GM21619 (cell line): ENCODE measurements at regions not wholly inside any gene's neighbourhood (a gene's known extent, or its start where the extent isn't known, plus 50 kb on each side); places are given as distances from the start of the nearest gene placed in this dataset.

Source experiments
- ATAC-seq: cut with Tn5 transposase; IDR thresholded peaks from one replicate; pipeline ENCODE4 v1.9.1; 2021; ENCODE audit not compliant: unreplicated experiment

DNA sequence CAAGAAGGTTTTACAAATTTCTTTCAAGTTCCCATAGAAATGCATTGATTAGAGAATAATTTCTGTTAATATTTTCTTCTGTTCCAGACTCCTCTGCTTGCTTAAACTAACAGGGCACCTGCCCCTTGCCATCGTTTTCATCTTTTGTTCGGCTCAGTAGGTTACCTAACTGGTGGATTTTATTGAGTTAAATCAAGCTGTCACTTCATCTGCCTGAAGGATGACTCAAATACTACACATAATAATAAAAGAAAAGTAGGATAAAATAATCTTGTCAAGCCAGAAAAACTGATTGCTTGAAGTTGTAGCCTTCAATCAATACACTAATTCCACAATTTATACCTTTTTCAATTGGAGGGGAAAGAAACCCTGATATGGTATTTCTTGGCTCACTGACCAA, 234.0 kb downstream of the NR4A2 start:
- ATAC-seq: no peak

DNA sequence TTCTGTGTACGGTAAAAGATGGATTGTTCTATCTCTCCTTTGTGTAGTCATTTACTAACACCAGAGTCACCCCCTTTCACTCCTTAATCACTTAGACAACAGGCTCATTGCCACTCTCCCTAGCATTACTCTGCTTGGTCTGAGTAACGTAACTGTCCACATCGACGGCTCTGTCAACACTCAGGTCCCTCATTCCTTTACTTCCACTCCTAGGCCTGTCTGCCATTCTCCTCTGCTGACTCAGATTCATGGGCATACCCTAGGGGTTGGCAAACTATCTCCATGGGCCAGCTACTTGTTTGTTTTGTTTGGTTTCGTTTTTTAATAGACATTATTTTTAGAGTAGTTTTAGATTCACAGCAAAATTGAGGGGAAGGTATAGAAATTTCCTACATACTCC, 243.9 kb downstream of the NR4A2 start:
- no peak for ATAC-seq

DNA sequence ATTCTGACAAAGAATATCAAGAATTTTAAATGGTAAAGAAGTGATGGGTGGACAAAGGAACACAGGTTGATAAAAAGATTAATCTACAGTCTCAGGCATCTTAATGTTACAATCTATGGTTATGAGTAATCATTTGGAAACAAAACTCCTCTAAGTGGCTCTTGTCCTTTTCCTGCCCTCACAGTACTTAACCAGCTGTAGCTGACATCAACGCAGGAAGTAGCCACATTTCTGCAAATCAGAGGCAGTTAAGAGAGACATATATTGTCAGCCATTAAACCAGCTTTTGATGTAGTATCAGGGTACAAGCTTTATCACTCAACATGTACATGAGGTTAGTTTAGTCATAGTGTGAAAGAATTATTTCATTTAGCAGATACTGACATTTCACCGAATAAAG, 244.6 kb downstream of the NR4A2 start:
- ATAC-seq: no peak

DNA sequence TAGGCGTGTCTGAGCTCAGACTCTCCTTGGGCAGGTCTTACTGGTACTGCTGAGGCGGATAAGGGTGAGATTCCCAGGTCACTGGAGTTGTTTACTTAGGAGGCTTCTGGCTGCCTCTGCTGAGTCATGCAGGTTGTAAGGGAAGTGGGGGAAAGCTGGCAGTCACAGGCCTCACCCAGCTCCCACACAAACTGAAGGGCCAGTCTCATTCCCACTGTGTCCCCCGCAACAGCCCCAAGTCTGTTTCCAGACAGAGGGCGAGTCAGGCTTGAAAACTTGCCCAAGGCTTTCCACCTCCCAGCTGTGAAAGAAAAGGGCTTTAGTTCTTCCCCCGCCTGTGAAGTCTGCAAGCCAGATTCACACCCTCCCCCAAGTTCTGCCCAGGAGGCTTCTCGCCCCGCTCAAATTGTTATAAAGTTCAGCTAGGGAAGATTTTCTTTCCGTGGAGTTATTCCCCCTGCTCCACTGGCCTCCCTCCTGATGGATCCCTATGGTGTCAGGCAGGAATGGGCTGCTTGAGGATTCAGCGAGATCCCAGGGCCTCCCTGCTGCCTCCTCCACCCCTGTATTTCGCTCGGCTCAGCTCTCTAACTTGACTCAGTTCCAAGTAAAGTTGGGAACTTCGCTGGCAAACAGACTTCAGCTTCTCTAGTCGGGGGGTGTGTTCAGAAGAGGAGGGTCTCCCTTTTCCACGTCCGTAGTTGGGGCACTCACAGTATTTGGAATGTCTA, 248.6 kb downstream of the NR4A2 start:
- ATAC-seq: no peak

DNA sequence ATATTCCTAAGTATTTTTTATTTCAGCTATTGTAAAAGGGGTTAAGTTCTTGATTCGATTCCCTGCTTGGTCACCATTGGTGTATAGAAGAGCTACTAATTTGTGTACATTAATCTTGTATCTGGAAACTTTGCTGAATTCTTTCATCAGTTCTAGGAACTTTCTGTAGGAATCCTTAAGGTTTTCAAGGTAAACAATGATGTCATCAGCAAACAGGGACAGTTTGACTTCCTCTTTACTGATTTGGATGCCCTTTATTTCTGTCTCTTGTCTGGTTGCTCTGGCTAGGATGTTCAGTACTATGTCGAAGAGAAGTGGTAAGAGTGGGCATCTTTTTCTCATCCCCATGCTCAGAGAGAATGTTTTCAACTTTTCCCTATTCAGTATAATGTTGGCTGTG, 252.7 kb downstream of the NR4A2 start:
- ATAC-seq: no peak

DNA sequence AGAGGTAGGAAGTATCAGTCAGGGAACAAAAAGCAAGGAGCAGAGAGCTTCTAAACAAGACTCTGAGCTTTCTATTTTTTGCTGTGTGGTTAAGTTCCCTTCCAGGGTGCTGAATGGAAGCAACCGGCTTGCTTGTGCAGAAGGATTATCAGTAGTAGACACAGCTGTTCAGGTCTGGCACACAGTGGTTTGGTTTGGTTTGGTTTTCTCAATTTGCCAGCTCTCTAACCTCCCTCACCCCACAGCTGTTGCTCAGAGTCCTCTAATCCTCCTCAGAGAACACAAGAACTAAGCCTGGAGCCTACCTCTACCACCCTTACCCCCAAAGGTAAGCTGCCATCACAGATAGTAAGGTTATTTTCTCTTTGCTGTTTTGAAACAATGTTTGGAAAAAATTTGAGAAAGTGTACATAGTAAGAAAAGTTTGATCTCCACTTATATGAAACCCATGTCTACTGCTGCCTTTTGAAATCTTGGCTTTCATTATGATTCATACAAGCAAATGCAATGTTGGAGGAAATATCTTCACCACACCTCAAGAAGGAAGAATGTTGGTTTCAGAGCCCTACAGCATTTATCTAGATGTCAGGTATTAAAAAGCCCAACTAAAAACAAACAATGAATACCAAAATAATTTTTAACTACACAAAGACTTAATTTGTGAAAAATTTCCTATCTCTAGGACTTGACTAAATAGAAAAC, 255.3 kb downstream of the NR4A2 start:
- ATAC-seq: no peak

DNA sequence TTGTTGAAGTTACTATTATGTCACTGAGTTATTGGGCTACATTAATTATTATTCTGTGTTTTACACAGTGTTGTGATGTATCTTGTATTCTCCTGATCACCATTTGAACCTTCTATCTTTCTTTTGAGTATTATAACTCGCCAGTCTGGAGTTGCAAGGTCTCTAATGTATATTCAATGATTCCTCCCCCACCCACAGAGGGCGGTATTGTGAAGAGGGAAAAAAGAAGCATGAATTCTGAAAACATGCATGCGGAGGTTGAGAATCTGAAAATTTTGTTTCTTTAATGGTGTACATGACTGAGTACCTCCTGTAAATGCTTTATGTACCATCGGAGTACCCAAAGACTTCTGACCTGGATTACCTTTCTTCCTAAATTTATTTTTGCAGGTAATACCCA, 266.6 kb downstream of the NR4A2 start:
- no peak for ATAC-seq

DNA sequence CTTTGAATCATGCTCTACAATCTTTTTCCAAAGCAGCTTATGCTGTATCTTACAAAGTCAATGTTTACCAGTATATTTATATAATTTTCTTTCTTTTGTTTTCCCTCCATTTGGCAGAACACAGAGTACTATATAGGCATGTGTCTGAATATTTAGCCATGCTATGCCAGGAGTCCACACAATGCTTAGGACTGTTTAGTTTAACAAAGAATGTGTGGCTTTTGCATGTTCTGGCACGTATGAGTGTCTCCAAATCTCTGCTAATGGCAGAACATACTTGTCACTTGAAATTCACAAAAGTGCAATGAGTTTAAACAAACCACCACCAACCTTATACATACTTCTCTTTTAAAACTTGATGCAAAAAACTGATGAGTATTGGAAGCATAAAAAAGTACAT, 268.0 kb downstream of the NR4A2 start:
- no peak for ATAC-seq

DNA sequence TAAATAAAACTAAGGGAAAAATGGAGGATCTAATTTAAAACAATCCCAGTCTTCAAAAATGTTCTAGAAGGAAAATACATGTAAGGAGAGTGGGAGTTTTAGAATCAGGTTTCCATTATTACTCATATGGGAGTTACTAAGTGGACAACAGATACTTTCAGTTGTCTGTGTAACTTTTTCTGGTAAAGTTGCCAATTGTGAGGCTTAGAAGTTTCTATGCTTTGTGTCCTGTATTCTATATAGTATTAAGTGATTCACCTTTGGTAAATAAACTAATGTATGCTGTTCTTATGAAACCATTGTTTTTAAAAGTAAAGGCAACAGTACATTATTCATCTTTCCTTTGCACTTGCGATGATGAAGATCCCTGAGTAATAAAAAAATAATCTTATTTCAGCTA, 274.9 kb downstream of the NR4A2 start:
- ATAC-seq: no peak

DNA sequence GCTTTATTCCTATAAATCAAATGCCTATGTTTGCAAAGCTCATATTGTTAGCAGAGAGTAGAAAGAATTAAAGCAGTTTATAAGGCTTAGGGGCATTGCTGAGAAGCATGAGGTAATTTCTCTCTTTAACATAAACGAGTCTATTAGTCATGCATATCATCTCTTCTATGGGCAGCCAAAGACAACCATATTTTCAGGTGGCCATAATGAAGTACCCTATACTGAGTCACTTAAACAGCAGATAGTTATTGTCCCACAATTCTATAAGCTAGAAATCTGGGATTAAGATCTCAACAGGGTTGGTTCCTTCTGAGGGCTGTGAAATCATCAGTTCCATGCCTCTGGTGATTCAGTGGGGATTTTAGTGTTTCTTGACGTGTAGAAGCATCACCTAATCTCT, 277.5 kb downstream of the NR4A2 start:
- no peak for ATAC-seq

DNA sequence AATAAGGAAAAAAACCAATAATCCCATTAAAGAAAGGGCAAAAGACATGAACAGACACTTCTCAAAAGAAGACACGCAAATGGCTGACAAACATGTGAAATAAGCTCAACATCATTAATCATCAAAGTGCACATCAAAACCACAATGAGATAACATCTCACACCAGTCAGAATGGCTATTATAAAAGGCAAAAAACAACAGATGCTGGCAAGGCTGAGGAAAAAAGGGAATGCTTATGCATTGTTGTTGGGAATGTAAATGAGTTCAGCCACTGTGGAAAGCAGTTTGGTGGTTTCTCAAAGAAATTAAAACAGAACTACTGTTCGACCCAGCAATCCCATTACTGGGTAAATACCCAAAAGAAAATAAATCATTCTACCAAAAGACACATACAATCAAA, 285.6 kb downstream of the NR4A2 start:
- no peak for ATAC-seq

DNA sequence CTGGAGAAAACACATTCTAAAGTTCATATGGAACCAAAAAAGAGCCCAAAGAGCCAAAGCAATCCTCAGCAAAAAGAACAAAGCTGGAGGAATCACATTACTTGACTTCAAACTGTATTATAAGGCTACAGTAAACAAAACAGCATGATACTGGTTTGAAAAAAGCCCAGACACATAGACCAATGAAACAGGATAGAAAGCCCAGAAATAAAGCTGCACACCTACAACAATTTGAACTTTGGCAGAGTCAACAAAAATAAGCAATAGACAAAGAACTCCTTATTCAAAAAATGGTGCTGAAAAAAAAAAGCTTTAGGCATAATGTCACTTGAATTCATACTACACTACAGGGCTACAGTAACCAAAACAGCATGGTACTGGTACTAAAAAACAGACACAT, 289.6 kb downstream of the NR4A2 start:
- no peak for ATAC-seq

DNA sequence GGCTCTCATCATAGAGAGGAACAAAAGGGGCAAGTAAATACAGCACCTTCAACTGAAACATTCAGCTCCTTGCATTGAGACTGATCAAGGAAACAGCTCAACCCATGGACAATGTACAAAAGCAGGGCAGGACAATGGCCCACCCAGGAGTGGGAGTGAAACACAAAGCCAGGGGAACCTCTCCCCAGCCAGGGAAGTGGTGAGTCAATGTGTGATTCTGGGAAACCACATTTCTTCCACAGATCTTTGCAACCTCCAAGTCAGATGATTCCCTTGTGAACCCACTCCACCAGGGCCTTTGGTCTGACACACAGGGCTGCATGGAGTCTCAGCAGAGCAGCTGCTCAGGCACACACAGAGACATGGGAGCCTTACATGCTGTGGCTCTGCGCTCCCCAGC, 294.5 kb downstream of the NR4A2 start:
- ATAC-seq: no peak

DNA sequence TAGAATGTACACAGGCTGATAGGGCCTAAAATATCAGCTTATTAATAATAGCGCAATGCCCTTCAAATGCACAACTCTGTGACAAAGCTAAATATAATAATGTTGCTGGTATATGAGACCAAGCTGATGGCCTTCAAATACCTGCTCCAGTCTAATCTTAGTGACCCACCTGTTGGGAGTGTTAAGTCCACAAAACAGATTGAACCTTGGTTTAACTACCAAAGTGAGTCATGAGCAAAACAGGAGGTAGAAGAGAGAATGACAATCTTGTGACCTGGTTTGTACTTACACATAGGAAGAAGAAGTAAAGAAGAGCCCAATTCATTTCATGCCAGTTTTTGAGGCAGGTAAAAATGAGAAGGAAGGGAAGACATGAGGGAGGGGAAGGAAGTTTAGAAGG, 295.0 kb downstream of the NR4A2 start:
- ATAC-seq: no peak

DNA sequence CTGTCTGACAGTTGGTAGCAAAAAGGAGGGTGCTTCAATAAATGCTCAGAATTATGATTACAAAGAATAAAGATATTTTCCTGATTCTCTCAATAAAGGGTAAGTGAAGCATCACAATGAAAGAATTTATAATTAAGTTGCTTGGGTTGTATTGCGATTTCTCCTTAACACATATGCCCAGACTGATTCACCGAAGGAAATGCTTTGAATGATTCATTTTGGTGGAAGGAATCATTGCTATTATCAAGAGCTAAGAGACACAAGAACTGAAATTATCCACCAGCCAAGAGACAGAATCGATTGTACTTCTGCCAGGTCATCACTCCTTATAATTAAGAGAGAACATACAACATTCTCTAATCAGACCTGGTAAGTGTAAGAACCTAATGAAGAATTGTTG, 301.4 kb downstream of the NR4A2 start:
- ATAC-seq: no peak

DNA sequence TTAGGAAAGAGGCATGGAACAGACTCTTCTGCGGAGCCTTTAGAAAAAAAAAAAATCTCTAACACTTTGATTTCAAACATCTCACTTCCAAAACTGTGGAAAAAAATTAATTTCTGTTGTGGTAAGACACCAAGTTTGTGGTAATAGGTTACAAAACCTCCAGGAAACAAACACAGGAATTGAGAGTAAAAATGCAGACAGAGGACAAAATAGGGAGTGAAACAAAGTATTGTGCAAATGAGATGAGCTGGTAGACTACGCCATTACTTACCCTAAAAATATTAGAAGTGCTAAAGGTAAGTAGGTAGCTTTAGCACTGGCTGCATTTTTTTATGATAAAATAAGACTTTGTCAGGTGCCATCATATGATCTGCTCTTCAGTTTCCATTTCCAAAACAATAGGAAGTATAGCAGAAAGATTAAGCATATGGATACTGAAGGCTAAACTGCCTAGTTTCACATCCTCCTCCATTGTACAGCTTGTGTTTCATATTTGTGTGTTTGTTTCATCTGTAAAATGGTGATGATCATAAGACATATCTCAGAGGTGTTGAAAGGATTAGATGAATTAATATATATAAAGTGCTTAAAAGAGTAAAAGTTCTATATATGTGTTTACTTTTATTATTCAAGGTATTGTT, 309.2 kb downstream of the NR4A2 start:
- ATAC-seq: no peak

DNA sequence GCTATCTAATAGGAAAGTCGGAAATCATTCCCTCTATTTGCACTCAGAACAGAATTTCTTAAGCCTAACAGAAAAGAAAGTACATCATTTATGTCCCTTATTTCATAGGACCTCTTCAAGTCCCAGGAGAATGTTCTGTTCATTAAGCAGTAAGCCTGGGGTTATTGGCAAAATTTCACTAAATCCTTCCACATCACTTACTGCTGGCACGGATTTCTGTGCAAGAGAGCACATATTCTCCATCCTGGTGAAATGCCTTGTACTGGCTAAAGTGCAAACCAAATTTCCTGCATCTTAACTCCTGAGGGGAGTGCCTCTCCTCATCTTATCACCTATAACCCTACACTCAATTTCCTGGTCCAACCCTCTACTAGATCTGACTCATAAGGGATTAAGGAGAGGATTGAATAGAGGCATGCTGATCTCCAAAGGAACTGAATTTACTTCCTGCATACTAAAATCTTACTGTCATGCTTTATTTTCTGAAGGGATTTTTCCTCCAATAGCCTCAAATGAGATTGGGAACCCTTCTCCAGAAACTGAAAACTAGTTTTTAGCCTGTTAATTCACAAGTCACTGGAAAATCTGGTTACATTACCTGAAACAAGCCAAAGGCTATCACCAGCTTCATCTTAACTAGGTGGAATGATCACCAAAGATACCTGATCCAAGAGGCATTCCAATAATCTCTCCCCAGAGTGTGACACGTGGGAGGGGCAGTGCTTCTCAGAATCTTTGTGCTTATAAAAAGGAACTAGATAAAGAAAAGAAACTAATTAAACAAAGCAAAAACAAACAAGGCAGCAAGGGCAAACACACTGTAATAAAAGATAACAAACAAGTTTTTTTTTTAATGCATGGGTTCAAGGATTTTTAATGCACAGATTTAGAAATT, 311.1 kb downstream of the NR4A2 start:
- ATAC-seq: no peak

DNA sequence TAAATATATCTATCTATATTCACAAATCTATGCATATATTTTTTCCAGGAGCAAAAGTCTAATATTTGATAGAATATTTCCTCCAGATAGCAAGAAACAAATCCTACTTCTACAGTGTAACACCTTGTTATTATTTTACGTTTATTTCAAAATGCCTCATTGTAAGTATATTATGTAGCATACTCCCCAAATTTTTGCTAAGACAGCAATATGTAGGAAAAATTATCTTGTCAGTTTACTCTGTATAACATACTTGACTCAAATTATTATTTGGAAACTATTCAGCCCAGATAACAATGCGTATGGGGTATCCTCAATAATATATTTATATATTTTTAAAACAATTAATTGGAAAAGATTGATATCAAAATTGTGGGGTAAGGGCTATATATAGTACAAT, 313.2 kb downstream of the NR4A2 start:
- no peak for ATAC-seq

DNA sequence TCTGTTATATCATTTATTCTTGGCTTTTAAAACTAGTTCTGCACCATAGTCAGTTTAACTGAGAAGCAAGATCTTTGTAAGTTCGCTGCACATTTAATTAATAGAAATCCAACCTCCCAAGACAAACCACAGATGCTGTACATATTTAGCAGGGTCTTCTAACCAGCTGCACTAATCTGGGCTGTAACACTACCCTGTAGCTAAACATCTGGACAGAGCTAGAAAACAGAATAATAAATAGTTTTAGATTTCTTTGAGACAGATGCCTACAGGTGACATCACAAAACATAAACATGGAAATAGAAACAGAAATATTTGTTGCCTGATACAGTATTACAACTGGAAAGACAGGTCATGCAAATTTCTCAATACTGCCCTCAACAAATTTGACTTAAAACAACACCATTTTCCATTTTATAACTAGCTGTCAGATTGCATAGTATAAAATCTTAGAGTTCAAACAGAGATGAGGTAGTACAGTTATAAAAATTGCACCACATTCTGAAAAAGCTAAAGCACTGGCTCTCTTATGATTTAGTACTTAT, 315.1 kb downstream of the NR4A2 start:
- ATAC-seq: no peak

DNA sequence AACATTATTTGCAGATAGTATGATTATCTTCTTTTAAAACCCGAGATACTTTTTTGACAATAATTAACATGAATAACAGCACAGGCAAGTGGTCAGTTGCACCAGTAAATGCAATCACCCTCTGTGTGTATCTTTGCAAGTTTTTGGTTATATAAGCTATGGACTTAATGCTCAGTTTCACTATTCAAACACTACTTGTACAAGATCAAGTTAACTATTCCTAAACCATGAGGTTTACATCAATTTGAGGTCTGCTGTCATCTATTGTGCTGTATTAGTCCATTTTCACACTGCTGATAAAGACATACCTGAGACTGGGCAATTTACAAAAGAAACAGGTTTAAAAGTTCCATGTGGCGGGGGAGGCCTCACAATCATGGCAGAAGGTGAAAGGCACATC, 323.2 kb downstream of the NR4A2 start:
- ATAC-seq: no peak
